Vagina (tissue), 2 donors: ENCODE measurements at regions not wholly inside any gene's neighbourhood (a gene's known extent, or its start where the extent isn't known, plus 50 kb on each side); places are given as distances from the start of the nearest gene placed in this dataset.

Experiments
- CTCF ChIP-seq, 3 experiments: fragments of 450-650 bp in 2 of 3; fragments of 200-600 bp in 1 of 3; sonication (generic) in 1 of 3; IDR thresholded peaks; one replicate each; pipeline ENCODE4 v1.5.1; 2017 to 2019; ENCODE audit warnings: antibody characterized with exemption in 3 of 3, mild to moderate bottlenecking in 2 of 3, moderate library complexity in 2 of 3
- POLR2A ChIP-seq, 2 donors: fragments of 450-650 bp; IDR thresholded peaks; one replicate each; pipeline ENCODE4 v1.6.1; 2017; ENCODE audit warnings: antibody characterized with exemption in 2 of 2, mild to moderate bottlenecking in 2 of 2, moderate library complexity in 2 of 2

- TF ChIP-seq POLR2A (IDR thresholded peaks at IDR 0.05) (no peak), CTCF (IDR thresholded peaks at IDR 0.05) (no peak)
Observed at GRCh38 chr12:87760943-87761342, 268.3 kb downstream of the C12orf50 start.
